HCT116 (cell line): ENCODE measurements at regions not wholly inside any gene's neighbourhood (a gene's known extent, or its start where the extent isn't known, plus 50 kb on each side); places are given as distances from the start of the nearest gene placed in this dataset.

ENCODE experiments used
- ATAC-seq: fragments of 200-7000 bp; cut with Tn5 transposase; 2 replicates; pipeline ENCODE4 v1.9.1; 2020; ENCODE audit warnings: mild to moderate bottlenecking, moderate library complexity
- BruUV-seq: library from RNA; stranded (reverse); fragments of 400-500 nt; replicated peaks from 2 replicates; lab custom pipeline; 2021; lab: Mats Ljungman, UMichigan
- CTCF ChIA-PET: fragments of 300-600 bp; sonication (Branson Sonifier 250); formaldehyde crosslinking; loops from one replicate; lab custom pipeline; 2021; ENCODE audit warnings: antibody characterized with exemption; lab: Charles Lee
- POLR2A ChIA-PET: fragments of 300-600, 350-600 bp; sonication (Branson Sonifier 250); formaldehyde crosslinking; loops from one replicate; lab custom pipeline; 2021; ENCODE audit warnings: antibody characterized with exemption; lab: Charles Lee
- RAD21 ChIA-PET, 2 experiments: fragments of 300-600 bp; sonication (Branson Sonifier 250); formaldehyde crosslinking; loops; one replicate each; lab custom pipeline; 2023; ENCODE audit warnings: low total read pairs in 2 of 2; ENCODE audit not compliant: uncharacterized antibody in 2 of 2, unreplicated experiment in 2 of 2, low non-redundant PET in 1 of 2; lab: Charles Lee
- DNase-seq: peaks from one replicate; pipeline ENCODE4 v3.0.0-alpha.2; 2010; ENCODE audit warnings: low read depth, low spot score
- H2AFZ ChIP-seq: fragments of 200-600 bp; shearing (Covaris generic), sonication (generic); 2 replicates; pipeline ENCODE4 v1.6.1; 2017; ENCODE audit warnings: low read depth, mixed run types, mixed read lengths, antibody characterized with exemption, low read length; ENCODE audit not compliant: poor library complexity, severe bottlenecking
- H3K27ac ChIP-seq: 2 replicates; pipeline ENCODE4 v1.5.1; 2012; ENCODE audit warnings: low read depth, low read length
- H3K27me3 ChIP-seq: fragments of 200-600 bp; sonication (generic); 2 replicates; pipeline ENCODE4 v1.6.1; 2016; ENCODE audit warnings: mixed run types, low read length, mixed read lengths; ENCODE audit not compliant: insufficient read depth
- H3K36me3 ChIP-seq, 2 experiments: fragments of 200-500 bp in 1 of 2; fragments of 200-600 bp in 1 of 2; sonication (Bioruptor generic) in 1 of 2; sonication (generic) in 1 of 2; 2 replicates each; pipeline versions ENCODE4 v1.5.1 to v1.6.1; 2014 to 2016; ENCODE audit warnings: low read length in 2 of 2, inconsistent platforms in 1 of 2, mixed read lengths in 1 of 2, mixed run types in 1 of 2; ENCODE audit not compliant: insufficient read depth in 2 of 2, control insufficient read depth in 1 of 2
- H3K4me1 ChIP-seq, 2 experiments: fragments of 200-600 bp in 1 of 2; sonication (generic) in 1 of 2; 2 replicates each; pipeline versions ENCODE4 v1.5.1 to v1.6.1; 2012 to 2017; ENCODE audit warnings: low read length in 2 of 2, inconsistent platforms in 1 of 2, mild to moderate bottlenecking in 1 of 2, mixed read lengths in 1 of 2, mixed run types in 1 of 2, moderate library complexity in 1 of 2; ENCODE audit not compliant: insufficient read depth in 2 of 2, control insufficient read depth in 1 of 2
- H3K4me2 ChIP-seq: fragments of 200-600 bp; sonication (generic); 2 replicates; pipeline ENCODE4 v1.6.1; 2017; ENCODE audit warnings: mixed run types, low read length, mixed read lengths
- H3K4me3 ChIP-seq, 2 experiments: fragments of 200-600 bp in 1 of 2; sonication (generic) in 1 of 2; replicated peaks in 1 of 2; 2 replicates each; pipeline ENCODE4 v1.5.1; 2011 to 2016; ENCODE audit warnings: low read length in 2 of 2, control low read depth in 1 of 2, low read depth in 1 of 2, mild to moderate bottlenecking in 1 of 2, mixed read lengths in 1 of 2, mixed run types in 1 of 2
- H3K79me2 ChIP-seq: fragments of 200-600 bp; sonication (generic); 2 replicates; pipeline ENCODE4 v1.6.1; 2017; ENCODE audit warnings: mild to moderate bottlenecking, mixed run types, low read length, moderate library complexity, mixed read lengths; ENCODE audit not compliant: insufficient read depth
- H3K9ac ChIP-seq: fragments of 200-600 bp; sonication (generic); 2 replicates; pipeline ENCODE4 v1.6.1; 2016; ENCODE audit warnings: low read length, mixed read lengths
- H3K9me2 ChIP-seq: fragments of 200-600 bp; sonication (generic), shearing (Covaris generic); 2 replicates; pipeline ENCODE4 v1.6.1; 2017; ENCODE audit warnings: mixed run types, mild to moderate bottlenecking, moderate library complexity; ENCODE audit not compliant: insufficient read depth
- H3K9me3 ChIP-seq, 2 experiments: fragments of 200-500 bp in 1 of 2; fragments of 200-600 bp in 1 of 2; sonication (Bioruptor generic) in 1 of 2; sonication (generic) in 1 of 2; 2 replicates each; pipeline ENCODE4 v1.6.1; 2014 to 2017; ENCODE audit warnings: low read length in 2 of 2, mixed read lengths in 2 of 2, inconsistent platforms in 1 of 2, low read depth in 1 of 2, mild to moderate bottlenecking in 1 of 2, mixed run types in 1 of 2, moderate library complexity in 1 of 2; ENCODE audit not compliant: control insufficient read depth in 1 of 2, insufficient read depth in 1 of 2
- H4K20me1 ChIP-seq: fragments of 200-600 bp; sonication (generic), shearing (Covaris generic); 2 replicates; pipeline ENCODE4 v1.6.1; 2017; ENCODE audit warnings: mixed run types, mild to moderate bottlenecking, moderate library complexity; ENCODE audit not compliant: insufficient read depth
- CBX3 ChIP-seq: IDR thresholded peaks from 2 replicates; pipeline ENCODE4 v1.6.1; 2012; ENCODE audit warnings: low read depth
- CEBPB ChIP-seq: IDR thresholded peaks from 2 replicates; pipeline ENCODE4 v1.6.1; 2012; ENCODE audit warnings: low read depth
- POLR2A ChIP-seq: IDR thresholded peaks from 2 replicates; pipeline ENCODE4 v1.7.0; 2011; ENCODE audit warnings: borderline replicate concordance; ENCODE audit not compliant: insufficient read depth, insufficient read length; ENCODE audit errors: extremely low read depth
- POLR2AphosphoS5 ChIP-seq: IDR thresholded peaks from 2 replicates; pipeline ENCODE4 v1.6.1; 2011; ENCODE audit warnings: mild to moderate bottlenecking, low read depth, low read length, moderate library complexity
- RAD21 ChIP-seq: IDR thresholded peaks from 2 replicates; pipeline ENCODE4 v1.6.1; 2012; ENCODE audit warnings: low read depth, mild to moderate bottlenecking
- SIN3A ChIP-seq: IDR thresholded peaks from 2 replicates; pipeline ENCODE4 v1.6.1; 2012; ENCODE audit warnings: low read depth
- SP1 ChIP-seq: IDR thresholded peaks from 2 replicates; pipeline ENCODE4 v1.6.1; 2012; ENCODE audit warnings: low read depth
- TCF7L2 ChIP-seq: IDR thresholded peaks from 2 replicates; pipeline ENCODE4 v1.7.0; 2011; ENCODE audit warnings: borderline replicate concordance, inconsistent platforms; ENCODE audit not compliant: insufficient read depth, insufficient read length; ENCODE audit errors: extremely low read depth
- YY1 ChIP-seq: IDR thresholded peaks from 2 replicates; pipeline ENCODE4 v1.6.1; 2011; ENCODE audit warnings: low read length, low read depth, moderate library complexity, mild to moderate bottlenecking; ENCODE audit not compliant: insufficient replicate concordance; ENCODE audit errors: extremely low read depth
- ZFX ChIP-seq: fragments of 450-650 bp; IDR thresholded peaks from 2 replicates; pipeline ENCODE4 v1.6.1; 2017
- intact Hi-C: fragments of 100-400 bp; cut with micrococcal nuclease; formaldehyde crosslinking; loops from 2 replicates; pipeline ENCODE4 v1.10.0; 2022
- TF ChIP-seq, protein P1 (sequence below): IDR thresholded peaks from 2 replicates; pipeline ENCODE4 v1.6.1; 2012; ENCODE audit warnings: low read depth
- TF ChIP-seq, protein P2 (sequence below), 3 experiments: fragments of 200-600 bp in 1 of 3; sonication (generic) in 1 of 3; IDR thresholded peaks in 2 of 3; conservative IDR thresholded peaks in 1 of 3; 2 replicates each; pipeline ENCODE4 v1.5.1; 2012 to 2017; ENCODE audit warnings: low read depth in 2 of 3, low read length in 2 of 3, antibody characterized with exemption in 1 of 3, borderline replicate concordance in 1 of 3, control low read depth in 1 of 3, mild to moderate bottlenecking in 1 of 3, mixed read lengths in 1 of 3, mixed run types in 1 of 3, moderate library complexity in 1 of 3; ENCODE audit not compliant: insufficient read depth in 1 of 3
- TF ChIP-seq, protein P3 (sequence below): IDR thresholded peaks from 2 replicates; pipeline ENCODE4 v1.6.1; 2012

DNA sequence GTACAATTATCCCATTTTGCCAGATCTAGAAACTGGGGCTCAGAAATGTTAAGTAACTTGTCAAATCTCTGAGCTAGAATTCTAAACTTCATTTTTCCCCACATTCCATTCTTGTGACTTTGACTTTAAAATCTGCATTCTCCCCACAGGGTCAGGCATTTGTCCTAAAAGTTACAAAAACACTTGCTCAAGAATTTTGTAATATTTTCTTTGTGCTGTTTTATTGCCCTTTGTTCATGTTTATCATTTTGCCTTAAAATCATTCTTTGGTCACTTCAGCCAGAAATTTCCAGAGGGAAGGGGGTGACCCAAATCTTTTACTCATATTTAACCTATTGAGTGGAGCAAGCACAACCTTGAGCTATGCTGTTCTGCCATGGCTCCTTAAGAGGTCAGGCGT lies 120.1 kb upstream of the CCL21 start:
- Histone ChIP-seq H3K4me2 (no peak overlapping the region), H3K36me3 (no peaks in the 10 kb centered on the region), H3K27ac (no peak overlapping the region), H3K4me1 (no peaks in the 10 kb centered on the region), H3K9me3 (no peaks in the 10 kb centered on the region), H3K79me2 (no peaks in the 10 kb centered on the region), H3K9me2 (no peaks in the 10 kb centered on the region), H3K9ac (no peak overlapping the region), H4K20me1 (no peaks in the 10 kb centered on the region), H2AFZ (no peak overlapping the region), H3K27me3 (peaks cover 28% of the 10 kb centered on the region), H3K4me3 (no peak overlapping the region)
- intact Hi-C loops = no loop called here
- TF ChIP-seq, protein P1, sequence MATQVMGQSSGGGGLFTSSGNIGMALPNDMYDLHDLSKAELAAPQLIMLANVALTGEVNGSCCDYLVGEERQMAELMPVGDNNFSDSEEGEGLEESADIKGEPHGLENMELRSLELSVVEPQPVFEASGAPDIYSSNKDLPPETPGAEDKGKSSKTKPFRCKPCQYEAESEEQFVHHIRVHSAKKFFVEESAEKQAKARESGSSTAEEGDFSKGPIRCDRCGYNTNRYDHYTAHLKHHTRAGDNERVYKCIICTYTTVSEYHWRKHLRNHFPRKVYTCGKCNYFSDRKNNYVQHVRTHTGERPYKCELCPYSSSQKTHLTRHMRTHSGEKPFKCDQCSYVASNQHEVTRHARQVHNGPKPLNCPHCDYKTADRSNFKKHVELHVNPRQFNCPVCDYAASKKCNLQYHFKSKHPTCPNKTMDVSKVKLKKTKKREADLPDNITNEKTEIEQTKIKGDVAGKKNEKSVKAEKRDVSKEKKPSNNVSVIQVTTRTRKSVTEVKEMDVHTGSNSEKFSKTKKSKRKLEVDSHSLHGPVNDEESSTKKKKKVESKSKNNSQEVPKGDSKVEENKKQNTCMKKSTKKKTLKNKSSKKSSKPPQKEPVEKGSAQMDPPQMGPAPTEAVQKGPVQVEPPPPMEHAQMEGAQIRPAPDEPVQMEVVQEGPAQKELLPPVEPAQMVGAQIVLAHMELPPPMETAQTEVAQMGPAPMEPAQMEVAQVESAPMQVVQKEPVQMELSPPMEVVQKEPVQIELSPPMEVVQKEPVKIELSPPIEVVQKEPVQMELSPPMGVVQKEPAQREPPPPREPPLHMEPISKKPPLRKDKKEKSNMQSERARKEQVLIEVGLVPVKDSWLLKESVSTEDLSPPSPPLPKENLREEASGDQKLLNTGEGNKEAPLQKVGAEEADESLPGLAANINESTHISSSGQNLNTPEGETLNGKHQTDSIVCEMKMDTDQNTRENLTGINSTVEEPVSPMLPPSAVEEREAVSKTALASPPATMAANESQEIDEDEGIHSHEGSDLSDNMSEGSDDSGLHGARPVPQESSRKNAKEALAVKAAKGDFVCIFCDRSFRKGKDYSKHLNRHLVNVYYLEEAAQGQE = no peak
- TF ChIP-seq POLR2A = no peak
- no peak for DNase-seq
- no TSS peak for BruUV-seq
- no peak for ATAC-seq
- ChIA-PET POLR2A (no interaction called here), CTCF (no interaction called here), RAD21 (no interaction called here)

DNA sequence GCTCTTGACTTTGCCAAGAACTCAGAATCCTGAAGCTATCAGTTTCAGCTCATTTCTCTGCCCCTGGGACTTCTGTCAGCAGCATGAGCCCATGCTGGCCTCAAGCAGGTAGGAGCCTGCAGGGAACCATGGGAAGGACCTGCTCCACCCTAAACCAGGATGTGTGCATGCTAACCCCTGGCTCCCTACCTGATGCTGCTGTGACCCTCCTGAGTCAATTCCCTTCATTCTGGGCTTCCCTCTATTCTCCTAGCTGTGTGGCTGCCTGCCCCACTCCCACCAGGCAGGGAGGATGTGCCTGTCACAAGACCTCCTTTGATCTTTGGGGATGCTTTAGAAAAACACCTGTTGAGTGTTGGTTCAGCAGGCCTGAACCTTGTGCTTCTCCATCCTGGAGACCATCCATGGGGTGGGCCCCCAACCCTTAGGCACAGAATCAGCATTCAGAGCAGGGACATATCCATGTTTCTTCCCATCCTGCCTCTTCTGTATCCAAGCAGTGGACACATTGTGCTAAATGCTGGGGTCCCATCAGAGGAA lies 117.1 kb upstream of the CCL21 start:
- no TSS peak for BruUV-seq
- intact Hi-C loops = no loop called here
- Histone ChIP-seq H3K79me2 (no peaks in the 10 kb centered on the region), H3K9me2 (no peaks in the 10 kb centered on the region), H3K9ac (no peak overlapping the region), H3K4me2 (no peak overlapping the region), H3K27me3 (peaks cover 36% of the 10 kb centered on the region), H3K4me3 (no peak overlapping the region), H3K27ac (no peak overlapping the region), H2AFZ (no peak overlapping the region), H3K9me3 (no peaks in the 10 kb centered on the region), H4K20me1 (no peaks in the 10 kb centered on the region), H3K4me1 (no peaks in the 10 kb centered on the region), H3K36me3 (no peaks in the 10 kb centered on the region)
- CTCF ChIA-PET = no interaction called here
- ATAC-seq (no peak), DNase-seq (no peak)
- no peak for TF ChIP-seq RAD21
- no peak for TF ChIP-seq TCF7L2
- TF ChIP-seq SIN3A = no peak
- no peak for TF ChIP-seq CBX3
- TF ChIP-seq, protein P2, sequence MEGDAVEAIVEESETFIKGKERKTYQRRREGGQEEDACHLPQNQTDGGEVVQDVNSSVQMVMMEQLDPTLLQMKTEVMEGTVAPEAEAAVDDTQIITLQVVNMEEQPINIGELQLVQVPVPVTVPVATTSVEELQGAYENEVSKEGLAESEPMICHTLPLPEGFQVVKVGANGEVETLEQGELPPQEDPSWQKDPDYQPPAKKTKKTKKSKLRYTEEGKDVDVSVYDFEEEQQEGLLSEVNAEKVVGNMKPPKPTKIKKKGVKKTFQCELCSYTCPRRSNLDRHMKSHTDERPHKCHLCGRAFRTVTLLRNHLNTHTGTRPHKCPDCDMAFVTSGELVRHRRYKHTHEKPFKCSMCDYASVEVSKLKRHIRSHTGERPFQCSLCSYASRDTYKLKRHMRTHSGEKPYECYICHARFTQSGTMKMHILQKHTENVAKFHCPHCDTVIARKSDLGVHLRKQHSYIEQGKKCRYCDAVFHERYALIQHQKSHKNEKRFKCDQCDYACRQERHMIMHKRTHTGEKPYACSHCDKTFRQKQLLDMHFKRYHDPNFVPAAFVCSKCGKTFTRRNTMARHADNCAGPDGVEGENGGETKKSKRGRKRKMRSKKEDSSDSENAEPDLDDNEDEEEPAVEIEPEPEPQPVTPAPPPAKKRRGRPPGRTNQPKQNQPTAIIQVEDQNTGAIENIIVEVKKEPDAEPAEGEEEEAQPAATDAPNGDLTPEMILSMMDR (IDR thresholded peaks at IDR 0.05 in 2 of 3, conservative IDR thresholded peaks at IDR 0.05 in 1 of 3; ENCODE audit: borderline replicate concordance in 1 of 3, insufficient read depth in 1 of 3, low read depth in 2 of 3, low read length in 2 of 3) = no peak
- TF ChIP-seq SP1 = no peak
- TF ChIP-seq YY1 = no peak
- TF ChIP-seq CEBPB = no peak
- TF ChIP-seq, protein P3, sequence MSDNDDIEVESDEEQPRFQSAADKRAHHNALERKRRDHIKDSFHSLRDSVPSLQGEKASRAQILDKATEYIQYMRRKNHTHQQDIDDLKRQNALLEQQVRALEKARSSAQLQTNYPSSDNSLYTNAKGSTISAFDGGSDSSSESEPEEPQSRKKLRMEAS = no peak
- TF ChIP-seq POLR2AphosphoS5 = no peak
- TF ChIP-seq POLR2A = no peak
- TF ChIP-seq ZFX = no peak
- POLR2A ChIA-PET = no interaction called here
- RAD21 ChIA-PET = no interaction called here
